ENCODE measurements at regions not wholly inside any gene's neighbourhood (a gene's known extent, or its start where the extent isn't known, plus 50 kb on each side); places are given as distances from the start of the nearest gene placed in this dataset.

DNA sequence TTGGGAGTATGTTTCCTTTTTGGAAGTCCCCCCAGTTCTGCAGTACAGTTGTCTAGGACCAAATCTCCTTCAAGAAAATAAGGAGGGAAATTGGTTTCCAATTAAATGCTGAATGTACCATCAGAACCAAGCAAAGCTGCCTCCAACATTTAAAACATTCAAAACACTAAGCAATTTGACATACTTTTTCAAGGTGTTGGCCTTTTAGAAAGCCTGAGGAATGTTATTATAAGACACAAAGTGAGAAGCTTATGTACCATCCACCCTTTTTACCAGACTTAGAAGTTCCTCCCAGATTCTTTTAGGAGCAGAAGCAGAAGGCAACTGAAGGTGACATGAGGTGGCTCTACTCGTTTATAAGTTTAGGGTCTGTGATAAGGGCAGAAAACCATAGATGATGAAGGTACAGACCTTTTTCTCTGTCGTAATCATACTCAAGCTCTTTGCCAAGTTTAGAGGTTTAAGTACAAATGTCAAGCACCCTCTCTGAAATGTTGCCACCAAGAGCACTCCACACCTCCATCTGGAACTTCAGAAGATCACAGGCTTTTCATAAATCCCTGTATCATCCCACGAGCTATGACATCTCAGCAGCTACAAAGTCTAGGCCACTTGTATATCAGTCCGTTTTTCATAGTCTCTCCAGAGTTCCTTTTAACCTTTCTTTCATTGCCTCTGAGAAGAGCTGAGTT is 282.5 kb upstream of the THBS1 start:
- DNase-seq = no peak

DNA sequence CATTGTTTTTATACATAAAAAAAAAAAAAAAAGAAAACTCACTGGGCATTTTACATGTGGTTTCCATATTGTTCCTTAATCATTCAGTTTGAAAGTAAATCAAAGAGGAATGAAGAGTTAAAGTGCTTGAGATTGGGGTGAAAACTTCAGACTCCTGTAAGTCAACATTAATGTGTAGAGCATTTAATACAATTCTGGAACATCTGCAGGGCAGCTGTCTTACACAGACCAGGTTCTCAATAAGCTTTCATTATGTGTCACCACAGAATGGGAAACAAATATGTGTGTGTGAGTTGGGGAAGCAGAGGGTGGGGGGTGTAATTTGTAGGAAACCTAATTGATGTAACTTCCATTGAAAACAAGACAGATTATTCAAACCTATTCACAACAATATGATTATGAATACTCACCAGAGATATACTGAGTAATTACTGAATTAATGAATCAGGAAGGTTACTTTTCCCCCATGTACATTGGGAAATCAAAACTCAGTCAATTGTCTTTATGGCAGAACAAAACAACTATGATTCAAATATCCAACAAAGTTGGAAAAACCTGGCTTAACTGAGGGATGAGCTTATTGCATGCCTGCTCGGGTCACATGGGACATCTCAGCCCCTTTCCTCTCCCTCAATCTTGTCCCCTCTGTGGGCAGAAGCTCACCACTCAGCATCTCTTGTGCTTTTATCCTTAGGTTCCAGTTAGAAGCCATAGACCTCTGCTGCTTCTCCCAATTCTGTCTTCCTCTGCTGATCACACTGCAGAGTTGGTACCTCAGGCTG is 281.2 kb upstream of the THBS1 start:
- DNase-seq = no peak

DNA sequence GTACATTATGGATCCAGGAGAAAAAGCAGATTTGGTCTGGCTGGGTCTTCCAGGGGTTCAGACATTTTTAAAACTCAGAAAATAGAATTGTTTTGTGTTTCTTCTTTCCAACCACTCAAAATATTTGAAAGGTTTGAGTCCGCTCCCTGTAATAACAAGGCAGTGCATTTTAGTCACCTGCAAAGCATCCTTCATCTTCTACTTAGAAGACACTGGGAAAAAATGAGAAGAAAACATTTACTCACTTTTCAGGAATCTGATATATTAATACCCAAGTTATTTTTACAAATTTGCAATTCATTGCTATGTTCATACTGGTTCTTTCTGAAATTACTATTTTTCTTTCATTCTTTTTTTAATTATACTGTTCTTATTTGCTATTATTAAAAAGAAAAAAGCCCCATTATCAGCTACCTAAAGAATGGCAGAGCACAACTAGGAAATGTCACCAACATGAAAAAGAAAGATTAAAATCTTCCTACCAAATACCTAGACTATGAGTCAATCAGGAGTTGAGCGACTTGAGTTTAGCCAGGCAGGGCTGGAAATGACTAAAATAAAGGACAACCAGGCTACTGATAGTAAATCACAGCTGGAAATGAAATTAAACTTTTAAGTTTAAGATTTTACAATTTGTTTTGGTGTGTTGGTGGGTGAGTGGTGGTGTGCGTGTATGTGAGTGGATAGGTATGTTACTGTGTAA is 280.3 kb upstream of the THBS1 start:
- no peak for DNase-seq

DNA sequence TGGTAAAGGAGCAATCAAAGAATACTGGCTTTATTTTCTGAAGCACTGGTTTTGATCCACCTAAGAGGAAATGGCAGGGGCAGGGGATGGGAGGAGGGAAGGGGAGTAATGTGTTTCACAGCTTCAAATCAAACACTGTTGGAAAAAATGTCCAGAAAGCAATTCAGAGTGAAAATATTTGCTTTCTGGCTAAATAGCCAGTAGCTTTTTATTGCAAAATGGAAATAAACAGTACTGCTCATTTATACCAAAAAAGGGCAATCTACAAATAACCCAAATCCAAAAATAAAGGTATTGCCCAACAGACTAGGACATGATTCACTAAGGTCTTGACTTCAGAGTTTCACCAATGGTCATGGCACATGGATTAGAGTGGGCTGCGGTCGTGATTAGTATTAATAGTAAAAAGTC is 279.3 kb upstream of the THBS1 start:
- DNase-seq = no peak

GRCh38 chr15:39302936-39303335 is 277.9 kb upstream of the THBS1 start:
- no peak for DNase-seq

GRCh38 chr15:39304201-39304841 is 276.6 kb upstream of the THBS1 start:
- no peak for DNase-seq

GRCh38 chr15:39304931-39305728 is 275.7 kb upstream of the THBS1 start:
- no peak for DNase-seq

GRCh38 chr15:39310633-39311032 is 270.2 kb upstream of the THBS1 start:
- DNase-seq = no peak

GRCh38 chr15:39312984-39313383 is 267.9 kb upstream of the THBS1 start:
- DNase-seq = no peak

GRCh38 chr15:39313467-39313866 is 267.4 kb upstream of the THBS1 start:
- no peak for DNase-seq

GRCh38 chr15:39313881-39314280 is 267.0 kb upstream of the THBS1 start:
- DNase-seq = no peak

GRCh38 chr15:39315206-39315850 is 265.6 kb upstream of the THBS1 start:
- DNase-seq = no peak

- DNase-seq = no peak
These were observed 263.7 kb upstream of the THBS1 start for GRCh38 chr15:39317225-39317624.

DNA sequence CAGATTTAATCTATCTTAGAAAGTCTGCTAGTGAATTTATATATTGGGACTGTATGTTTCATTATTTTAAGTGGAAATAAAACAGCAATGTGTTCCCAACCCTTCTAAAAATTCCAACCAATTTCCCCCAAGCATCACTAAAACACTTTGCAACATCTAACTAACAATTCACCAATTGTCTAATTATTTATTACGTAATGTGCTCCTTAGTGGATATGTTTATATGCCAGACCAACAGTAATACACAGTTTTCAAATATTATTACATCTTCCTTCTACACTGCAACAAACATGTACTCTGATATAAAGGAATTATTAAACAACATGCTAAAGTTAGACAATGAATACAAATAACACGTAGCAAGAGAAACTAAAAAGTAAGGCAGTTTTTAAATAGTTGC is 262.6 kb upstream of the THBS1 start:
- DNase-seq = no peak

DNA sequence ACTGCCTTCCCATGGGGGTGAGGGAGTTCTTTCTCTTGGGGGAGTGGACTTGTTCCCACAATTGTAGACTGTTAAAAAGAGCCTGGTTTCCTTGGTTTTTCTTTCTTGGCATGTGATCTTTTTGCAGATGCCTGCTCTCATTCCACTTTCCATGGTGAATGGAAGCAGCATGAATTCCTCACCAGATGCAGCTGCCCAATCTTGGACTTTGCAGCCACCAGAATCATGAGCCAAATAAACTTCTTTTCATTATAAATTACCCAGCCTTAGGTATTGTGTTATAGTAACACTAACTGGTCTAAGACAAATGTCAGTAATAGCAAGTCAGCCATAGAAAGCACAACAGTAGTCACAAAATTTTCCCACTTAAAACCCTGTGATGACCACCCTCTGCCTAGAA is 260.5 kb upstream of the THBS1 start:
- no peak for DNase-seq

GRCh38 chr15:39320886-39321285 is 260.0 kb upstream of the THBS1 start:
- DNase-seq = no peak

GRCh38 chr15:39321977-39322376 is 258.9 kb upstream of the THBS1 start:
- no peak for DNase-seq

- no peak for DNase-seq
These were observed 257.7 kb upstream of the THBS1 start for GRCh38 chr15:39323157-39323556.

DNA sequence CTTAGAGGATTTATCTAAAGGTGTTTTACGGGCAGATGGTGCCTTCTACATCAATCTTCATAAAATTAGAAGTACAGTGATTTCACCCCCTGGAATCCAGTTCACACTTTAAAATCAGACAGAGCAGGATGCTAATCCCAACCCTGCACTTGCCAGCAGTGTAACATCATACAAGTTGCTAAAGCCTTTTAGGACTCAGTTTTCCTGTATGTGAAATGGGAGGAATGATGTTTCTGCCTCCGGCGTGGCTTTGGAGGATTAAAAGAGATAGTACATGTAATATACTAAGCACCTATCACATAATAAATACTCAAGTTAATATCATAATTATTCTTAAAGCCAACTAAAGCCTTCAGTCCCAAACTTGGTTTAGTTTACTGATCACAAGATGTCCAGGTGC is 257.2 kb upstream of the THBS1 start:
- no peak for DNase-seq

GRCh38 chr15:39326306-39326975 is 254.4 kb upstream of the THBS1 start:
- DNase-seq = no peak
